ENCODE measurements at regions not wholly inside any gene's neighbourhood (a gene's known extent, or its start where the extent isn't known, plus 50 kb on each side); places are given as distances from the start of the nearest gene placed in this dataset.

- TF ChIP-seq CTCF (IDR thresholded peaks at IDR 0.05) (no peak), POLR2A (IDR thresholded peaks at IDR 0.05) (no peak), POLR2AphosphoS5 (IDR thresholded peaks at IDR 0.05) (no peak)
These were observed 79.7 kb upstream of the MAP4K4 start for GRCh38 chr2:101617796-101618195.
